ENCODE measurements at regions not wholly inside any gene's neighbourhood (a gene's known extent, or its start where the extent isn't known, plus 50 kb on each side); places are given as distances from the start of the nearest gene placed in this dataset.

DNA sequence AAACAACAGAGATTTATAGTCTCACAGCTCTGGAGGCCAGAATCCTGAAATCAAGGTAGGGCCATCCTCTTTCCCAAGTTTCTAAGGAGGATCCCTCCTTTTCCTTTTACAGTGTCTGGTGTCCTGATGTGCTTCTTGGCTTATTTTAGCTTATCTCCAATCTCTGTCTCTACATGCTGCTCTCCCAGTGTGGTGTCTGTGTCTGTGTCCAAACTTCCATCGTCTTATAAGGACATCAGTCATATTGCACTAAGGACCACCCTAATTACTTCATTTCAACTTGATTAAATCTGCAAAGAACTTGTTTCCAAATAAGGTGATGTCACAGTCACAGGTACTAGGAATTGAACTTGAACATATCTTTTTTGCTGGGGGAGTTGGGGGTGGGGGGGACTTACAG lies 529.6 kb downstream of the DHX35 start:
- Histone ChIP-seq H3K4me1 (no peaks in the 10 kb centered on the region), H3K9me3 (no peaks in the 10 kb centered on the region), H3K36me3 (no peaks in the 10 kb centered on the region), H3K27ac (no peak overlapping the region), H3K4me3 (no peak overlapping the region), H3K27me3 (no peaks in the 10 kb centered on the region)
- WGBS, 2 donors: 89 to 92% methylated on average over 1 of the region's 1 CpG
- no peak for DNase-seq (ENCODE audit: low spot score in 2 of 2)
- TF ChIP-seq, protein P1, sequence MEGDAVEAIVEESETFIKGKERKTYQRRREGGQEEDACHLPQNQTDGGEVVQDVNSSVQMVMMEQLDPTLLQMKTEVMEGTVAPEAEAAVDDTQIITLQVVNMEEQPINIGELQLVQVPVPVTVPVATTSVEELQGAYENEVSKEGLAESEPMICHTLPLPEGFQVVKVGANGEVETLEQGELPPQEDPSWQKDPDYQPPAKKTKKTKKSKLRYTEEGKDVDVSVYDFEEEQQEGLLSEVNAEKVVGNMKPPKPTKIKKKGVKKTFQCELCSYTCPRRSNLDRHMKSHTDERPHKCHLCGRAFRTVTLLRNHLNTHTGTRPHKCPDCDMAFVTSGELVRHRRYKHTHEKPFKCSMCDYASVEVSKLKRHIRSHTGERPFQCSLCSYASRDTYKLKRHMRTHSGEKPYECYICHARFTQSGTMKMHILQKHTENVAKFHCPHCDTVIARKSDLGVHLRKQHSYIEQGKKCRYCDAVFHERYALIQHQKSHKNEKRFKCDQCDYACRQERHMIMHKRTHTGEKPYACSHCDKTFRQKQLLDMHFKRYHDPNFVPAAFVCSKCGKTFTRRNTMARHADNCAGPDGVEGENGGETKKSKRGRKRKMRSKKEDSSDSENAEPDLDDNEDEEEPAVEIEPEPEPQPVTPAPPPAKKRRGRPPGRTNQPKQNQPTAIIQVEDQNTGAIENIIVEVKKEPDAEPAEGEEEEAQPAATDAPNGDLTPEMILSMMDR (IDR thresholded peaks at IDR 0.05): no peak
- TF ChIP-seq EP300 (IDR thresholded peaks at IDR 0.05) (no peak), POLR2A (IDR thresholded peaks at IDR 0.05) (no peak)

DNA sequence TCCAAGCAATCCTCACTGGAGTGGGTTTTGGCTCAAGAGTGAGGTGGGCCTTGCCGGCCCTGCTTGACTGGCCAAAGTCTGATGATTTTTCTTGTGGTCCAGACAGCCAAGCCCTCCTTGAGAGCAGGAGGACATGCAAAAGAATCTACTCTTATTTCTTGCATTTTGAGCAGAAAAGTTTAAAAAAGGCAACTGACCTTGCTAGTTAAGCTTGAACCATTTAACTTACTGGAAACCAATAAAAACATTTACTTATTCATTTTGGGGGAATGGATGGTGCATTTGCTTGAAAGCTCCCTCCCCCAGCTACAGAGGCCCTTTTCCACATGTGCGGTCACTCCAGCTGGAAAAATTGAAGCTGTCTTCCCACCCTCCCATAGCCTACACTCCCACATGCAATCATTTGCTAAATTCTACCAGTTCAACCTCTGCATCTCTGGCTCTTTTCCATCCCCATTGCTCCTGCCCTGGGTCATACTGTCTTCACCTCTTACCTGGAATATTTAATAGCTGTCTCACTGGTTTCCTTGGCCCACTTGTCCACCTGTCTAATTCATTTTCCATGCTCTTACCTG lies 527.9 kb downstream of the DHX35 start:
- whole genome bisulfite sequencing, 2 donors: 55 to 56% methylated on average over 2 of the region's 2 CpGs

DNA sequence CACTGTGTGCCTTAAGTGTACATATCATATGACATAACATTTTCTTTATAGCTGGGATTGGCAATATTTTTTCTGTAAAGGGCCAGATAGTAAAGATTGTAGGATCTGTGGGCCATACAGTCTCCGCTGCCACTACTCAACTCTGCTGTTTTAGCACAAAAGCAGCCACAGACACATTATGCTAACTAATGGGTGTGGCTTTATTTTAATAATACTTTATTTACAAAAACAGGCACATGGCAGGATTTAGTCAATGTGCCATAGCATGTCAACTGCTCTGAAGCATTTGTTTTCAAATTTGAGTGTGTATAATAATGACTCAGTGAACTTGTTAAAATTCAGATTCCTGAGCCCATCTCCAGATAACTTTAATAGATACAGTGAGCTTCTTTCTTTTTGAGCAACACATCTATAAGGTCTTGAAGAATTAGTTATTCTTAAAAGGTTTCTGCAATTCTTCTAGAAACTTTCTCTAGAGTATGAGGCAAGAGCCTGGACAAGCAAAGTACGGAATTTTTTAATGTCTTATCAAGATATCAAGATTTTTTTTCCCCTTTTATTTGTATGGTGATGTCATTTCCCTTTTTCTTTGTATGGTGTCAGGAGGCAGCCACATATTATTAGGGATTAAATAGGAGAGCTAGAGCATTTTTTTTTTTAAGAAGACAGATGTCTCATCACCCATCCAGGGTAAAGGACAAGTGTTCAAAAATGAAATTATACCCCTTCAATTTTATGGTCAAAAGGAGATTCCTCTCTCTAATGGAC lies 518.3 kb downstream of the DHX35 start:
- Histone ChIP-seq H3K27ac (no peak overlapping the region), H3K27me3 (no peaks in the 10 kb centered on the region), H3K9me3 (no peaks in the 10 kb centered on the region), H3K4me3 (no peak overlapping the region), H3K4me1 (no peaks in the 10 kb centered on the region), H3K36me3 (no peaks in the 10 kb centered on the region)
- WGBS, 2 donors: 80 to 89% methylated on average over 2 of the region's 2 CpGs
- no peak for DNase-seq (ENCODE audit: low spot score in 2 of 2)
- TF ChIP-seq, protein P1 (IDR thresholded peaks at IDR 0.05): no peak
- no peak for TF ChIP-seq EP300 (IDR thresholded peaks at IDR 0.05)
- no peak for TF ChIP-seq POLR2A (IDR thresholded peaks at IDR 0.05)

More for the DNA sequence above, 527.9 kb downstream of the DHX35 start:
- no peak for DNase-seq (ENCODE audit: low spot score in 2 of 2)
- Histone ChIP-seq H3K27ac (no peak overlapping the region), H3K4me1 (no peaks in the 10 kb centered on the region), H3K27me3 (no peaks in the 10 kb centered on the region), H3K36me3 (no peaks in the 10 kb centered on the region), H3K4me3 (no peak overlapping the region), H3K9me3 (no peaks in the 10 kb centered on the region)
- no peak for TF ChIP-seq EP300 (IDR thresholded peaks at IDR 0.05)
- TF ChIP-seq, protein P1 (IDR thresholded peaks at IDR 0.05): no peak
- no peak for TF ChIP-seq POLR2A (IDR thresholded peaks at IDR 0.05)

DNA sequence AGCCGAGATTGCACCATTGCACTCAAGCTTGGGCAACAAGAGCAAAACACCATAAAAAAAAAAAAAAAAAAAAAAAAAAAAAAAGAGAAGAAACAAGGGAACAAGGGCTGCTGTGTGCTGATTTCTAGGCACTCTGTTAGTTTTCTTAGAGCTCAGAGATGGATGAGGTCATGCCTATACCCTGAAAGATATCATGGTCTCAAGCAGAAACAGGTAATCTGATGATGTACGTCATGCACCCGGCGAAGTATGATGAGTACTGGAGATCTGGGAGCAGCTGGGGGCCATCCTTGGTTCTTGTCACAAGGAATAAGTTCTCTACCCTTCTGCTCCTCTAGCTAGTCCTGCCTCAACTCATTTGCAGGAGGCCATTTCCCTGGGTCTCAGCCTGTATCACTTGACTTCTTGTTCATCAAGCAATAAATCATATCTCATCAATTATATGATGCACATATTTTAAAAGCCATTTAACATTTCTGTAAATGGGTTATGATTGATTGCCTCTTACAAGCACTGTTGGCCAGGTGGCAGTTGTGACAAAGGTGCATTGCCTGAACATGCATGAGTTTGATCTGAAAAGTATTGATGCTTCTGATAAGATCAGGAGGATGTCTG lies 517.2 kb downstream of the DHX35 start:
- Histone ChIP-seq H3K4me1 (no peaks in the 10 kb centered on the region), H3K9me3 (no peaks in the 10 kb centered on the region), H3K36me3 (no peaks in the 10 kb centered on the region), H3K4me3 (no peak overlapping the region), H3K27ac (no peak overlapping the region), H3K27me3 (no peaks in the 10 kb centered on the region)
- TF ChIP-seq EP300 (IDR thresholded peaks at IDR 0.05) (no peak), POLR2A (IDR thresholded peaks at IDR 0.05) (no peak)
- TF ChIP-seq, protein P1 (IDR thresholded peaks at IDR 0.05): no peak
- WGBS, 2 donors: 89 to 94% methylated on average over 4 of the region's 4 CpGs
- DNase-seq (ENCODE audit: low spot score in 2 of 2): no peak

DNA sequence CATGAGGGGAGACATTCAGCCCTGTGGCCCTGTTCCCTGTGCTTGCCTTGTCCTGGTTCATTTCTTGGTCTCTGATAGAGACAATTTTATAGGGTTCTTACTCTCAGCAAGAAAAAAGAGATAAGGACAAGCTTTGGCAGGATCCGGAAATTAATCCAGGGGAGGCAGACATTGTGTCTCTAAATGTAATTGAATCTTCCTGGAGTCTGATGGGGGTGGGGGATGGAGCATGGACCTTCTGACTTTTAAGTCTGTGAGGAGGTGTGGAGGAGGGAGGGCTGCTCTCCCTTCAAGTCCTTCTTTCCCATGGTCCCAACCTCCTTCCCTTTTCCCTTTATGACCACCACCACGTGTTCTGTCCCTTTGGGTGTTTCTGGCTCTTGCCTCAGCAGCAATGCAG lies 512.7 kb downstream of the DHX35 start:
- Histone ChIP-seq H3K9me3 (no peaks in the 10 kb centered on the region), H3K36me3 (no peaks in the 10 kb centered on the region), H3K4me1 (no peaks in the 10 kb centered on the region), H3K4me3 (no peak overlapping the region), H3K27me3 (no peaks in the 10 kb centered on the region), H3K27ac (no peak overlapping the region)
- no peak for DNase-seq (ENCODE audit: low spot score in 2 of 2)
- 50 to 76% methylated on average over 2 of the region's 2 CpGs for WGBS, 2 donors
- TF ChIP-seq EP300 (IDR thresholded peaks at IDR 0.05): no peak
- TF ChIP-seq, protein P1 (IDR thresholded peaks at IDR 0.05): no peak
- TF ChIP-seq POLR2A (IDR thresholded peaks at IDR 0.05): no peak

All from tibial nerve (tissue), 4 donors.